HepG2 (cell line): ENCODE measurements at regions not wholly inside any gene's neighbourhood (a gene's known extent, or its start where the extent isn't known, plus 50 kb on each side); places are given as distances from the start of the nearest gene placed in this dataset.

ENCODE experiments used
- ATAC-seq: fragments of 200-7000 bp; cut with Tn5 transposase; 3 replicates; pipeline ENCODE4 v1.9.1; 2020; ENCODE audit warnings: mild to moderate bottlenecking, moderate library complexity
- BruUV-seq: library from RNA; stranded (reverse); fragments of 400-500 nt; replicated peaks from 2 replicates; lab custom pipeline; 2021; lab: Mats Ljungman, UMichigan
- CTCF ChIA-PET: fragments of 300-600 bp; formaldehyde crosslinking; extraction: SDS; loops from one replicate; lab custom pipeline; 2021; ENCODE audit warnings: low total read pairs, inconsistent platforms, low intra/inter-chr PET ratio; lab: Yijun Ruan, JAX
- POLR2A ChIA-PET: fragments of 350-600 bp; sonication (Branson Sonifier 250); formaldehyde crosslinking; loops from one replicate; lab custom pipeline; 2020; ENCODE audit warnings: antibody characterized with exemption, inconsistent platforms; lab: Yijun Ruan, JAX
- DNase-seq: peaks from one replicate; pipeline ENCODE4 v3.0.0-alpha.2; 2015; ENCODE audit warnings: low spot score
- FAIRE-seq: peaks from 3 replicates; lab custom pipeline; 2011; peaks lifted over from hg19 to GRCh38; lab: Jason Lieb, UNC
- H2AFZ ChIP-seq: one replicate; pipeline ENCODE4 v1.6.1; 2011; ENCODE audit warnings: low read length, inconsistent platforms
- H3K27ac ChIP-seq: fragments of 300-600 bp; 3 replicates; pipeline ENCODE4 v1.8.0; 2011; ENCODE audit warnings: mixed run types, mild to moderate bottlenecking, mixed read lengths, low read length, inconsistent platforms; ENCODE audit not compliant: insufficient read depth; ENCODE audit errors: extremely low read length
- H3K27me3 ChIP-seq, 2 experiments: fragments of 200-600 bp in 1 of 2; 2 replicates in 1 of 2; 3 replicates in 1 of 2; pipeline versions ENCODE4 v1.6.0 to v1.8.0; 2011; ENCODE audit warnings: low read length in 2 of 2, mild to moderate bottlenecking in 2 of 2, moderate library complexity in 2 of 2, inconsistent platforms in 1 of 2; ENCODE audit not compliant: insufficient read depth in 2 of 2, control insufficient read depth in 1 of 2
- H3K36me3 ChIP-seq, 2 experiments: fragments of 200-600 bp in 1 of 2; replicated peaks in 1 of 2; 2 replicates in 1 of 2; 3 replicates in 1 of 2; pipeline versions ENCODE4 v1.5.1 to v1.8.0; 2011; ENCODE audit warnings: low read length in 2 of 2, inconsistent platforms in 1 of 2; ENCODE audit not compliant: insufficient read depth in 2 of 2, control insufficient read depth in 1 of 2
- H3K4me1 ChIP-seq: 2 replicates; pipeline ENCODE4 v1.5.1; 2012; ENCODE audit warnings: low read length, inconsistent platforms; ENCODE audit not compliant: insufficient read depth
- H3K4me2 ChIP-seq: 2 replicates; pipeline ENCODE4 v1.6.0; 2011; ENCODE audit warnings: low read depth, low read length, inconsistent platforms
- H3K4me3 ChIP-seq, 3 experiments: fragments of 200-600 bp in 1 of 3; sonication (generic), shearing (Covaris generic) in 1 of 3; replicated peaks in 1 of 3; 2 replicates each; pipeline ENCODE4 v1.5.1; 2011 to 2016; ENCODE audit warnings: low read length in 3 of 3, inconsistent platforms in 2 of 3, low read depth in 2 of 3, mild to moderate bottlenecking in 2 of 3, control low read depth in 1 of 3, mixed read lengths in 1 of 3; ENCODE audit not compliant: insufficient read depth in 1 of 3
- H3K79me2 ChIP-seq: one replicate; pipeline ENCODE4 v1.6.1; 2011; ENCODE audit warnings: low read length, inconsistent platforms; ENCODE audit not compliant: insufficient read depth
- H3K9ac ChIP-seq: 2 replicates; pipeline ENCODE4 v1.6.0; 2011; ENCODE audit warnings: mild to moderate bottlenecking, low read depth, low read length, inconsistent platforms; ENCODE audit not compliant: insufficient read depth
- H3K9me3 ChIP-seq: 2 replicates; pipeline ENCODE4 v1.5.1; 2012; ENCODE audit warnings: mild to moderate bottlenecking, low read length
- H4K20me1 ChIP-seq: 2 replicates; pipeline ENCODE4 v1.6.0; 2011; ENCODE audit warnings: inconsistent platforms, mild to moderate bottlenecking, low read length, moderate library complexity; ENCODE audit not compliant: insufficient read depth
- BRD4 ChIP-seq: sonication (generic); formaldehyde crosslinking; IDR thresholded peaks from 2 replicates; pipeline ENCODE4 v1.4.0; 2020; ENCODE audit warnings: missing genetic modification reagents
- CBX1 ChIP-seq: IDR thresholded peaks from one replicate; pipeline ENCODE4 v1.6.1; 2016; ENCODE audit warnings: antibody characterized with exemption, low read depth
- HOXA5 ChIP-seq: sonication (generic); formaldehyde crosslinking; IDR thresholded peaks from 2 replicates; pipeline ENCODE4 v1.4.0; 2020; ENCODE audit warnings: missing genetic modification reagents
- KDM5A ChIP-seq: fragments of 200-600 bp; sonication (generic); IDR thresholded peaks from 2 replicates; pipeline ENCODE4 v1.7.0; 2018; ENCODE audit warnings: antibody characterized with exemption, mild to moderate bottlenecking, low read length, borderline replicate concordance
- PAF1 ChIP-seq: IDR thresholded peaks from 2 replicates; pipeline ENCODE4 v1.6.1; 2016; ENCODE audit warnings: missing genetic modification reagents, missing compliant biosample characterization
- SPEN ChIP-seq: sonication (generic); formaldehyde crosslinking; IDR thresholded peaks from 2 replicates; pipeline ENCODE4 v1.5.1; 2020; ENCODE audit warnings: low read depth, mild to moderate bottlenecking, missing genetic modification reagents
- TARDBP ChIP-seq: sonication (generic); formaldehyde crosslinking; IDR thresholded peaks from 2 replicates; pipeline ENCODE4 v1.8.0; 2022; ENCODE audit warnings: mild to moderate bottlenecking, missing genetic modification reagents
- TOPORS ChIP-seq: sonication (generic); formaldehyde crosslinking; IDR thresholded peaks from 2 replicates; pipeline ENCODE4 v1.8.0; 2023; ENCODE audit warnings: mild to moderate bottlenecking, missing genetic modification reagents
- in situ Hi-C: cut with HindIII; loops from 2 replicates; pipeline ENCODE4 v1.10.0; 2017; ENCODE audit warnings: low pct_unique_long_range_greater_than_20kb; ENCODE audit not compliant: extremely low pct_ligation_motif_present
- intact Hi-C: fragments of 100-400 bp; cut with micrococcal nuclease; formaldehyde crosslinking; loops from one replicate; pipeline ENCODE4 v1.10.0; 2022; ENCODE audit not compliant: unreplicated experiment
- TF ChIP-seq, protein P1 (sequence below): sonication (generic); formaldehyde crosslinking; IDR thresholded peaks from 2 replicates; pipeline ENCODE4 v1.4.0; 2020; ENCODE audit warnings: missing genetic modification reagents
- TF ChIP-seq, protein P2 (sequence below): sonication (generic); formaldehyde crosslinking; IDR thresholded peaks from 2 replicates; pipeline ENCODE4 v1.8.1; 2023; ENCODE audit warnings: mild to moderate bottlenecking, inconsistent platforms, moderate library complexity, missing genetic modification reagents, borderline replicate concordance

DNA sequence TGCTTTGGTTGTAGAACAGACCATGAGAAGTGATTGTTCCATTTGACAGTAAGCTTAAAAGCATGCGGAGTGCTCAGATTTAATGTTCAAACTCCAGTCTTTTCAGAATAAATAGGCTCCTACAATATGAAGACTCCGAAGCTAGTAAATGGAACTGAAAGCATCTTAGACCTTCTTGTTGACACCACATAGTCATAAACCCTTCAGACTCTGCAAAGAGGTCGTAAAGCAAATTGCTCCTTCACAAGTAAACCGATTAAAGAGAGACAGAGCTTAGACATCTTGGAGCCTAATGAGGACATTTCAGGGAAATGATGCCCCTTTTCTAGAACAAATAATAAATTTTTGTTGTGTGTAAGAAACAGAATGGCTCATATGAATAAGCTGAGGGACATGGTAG is 511.0 kb upstream of the RIOK2 start (continued):
- TF ChIP-seq, protein P1, sequence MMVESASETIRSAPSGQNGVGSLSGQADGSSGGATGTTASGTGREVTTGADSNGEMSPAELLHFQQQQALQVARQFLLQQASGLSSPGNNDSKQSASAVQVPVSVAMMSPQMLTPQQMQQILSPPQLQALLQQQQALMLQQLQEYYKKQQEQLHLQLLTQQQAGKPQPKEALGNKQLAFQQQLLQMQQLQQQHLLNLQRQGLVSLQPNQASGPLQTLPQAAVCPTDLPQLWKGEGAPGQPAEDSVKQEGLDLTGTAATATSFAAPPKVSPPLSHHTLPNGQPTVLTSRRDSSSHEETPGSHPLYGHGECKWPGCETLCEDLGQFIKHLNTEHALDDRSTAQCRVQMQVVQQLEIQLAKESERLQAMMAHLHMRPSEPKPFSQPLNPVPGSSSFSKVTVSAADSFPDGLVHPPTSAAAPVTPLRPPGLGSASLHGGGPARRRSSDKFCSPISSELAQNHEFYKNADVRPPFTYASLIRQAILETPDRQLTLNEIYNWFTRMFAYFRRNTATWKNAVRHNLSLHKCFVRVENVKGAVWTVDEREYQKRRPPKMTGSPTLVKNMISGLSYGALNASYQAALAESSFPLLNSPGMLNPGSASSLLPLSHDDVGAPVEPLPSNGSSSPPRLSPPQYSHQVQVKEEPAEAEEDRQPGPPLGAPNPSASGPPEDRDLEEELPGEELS (CRISPR knock-in tag): no peak
- no peak for TF ChIP-seq TOPORS
- TF ChIP-seq PAF1 (CRISPR knock-in tag): no peak
- no peak for TF ChIP-seq CBX1
- TF ChIP-seq, all 625 proteins: peak for 0

DNA sequence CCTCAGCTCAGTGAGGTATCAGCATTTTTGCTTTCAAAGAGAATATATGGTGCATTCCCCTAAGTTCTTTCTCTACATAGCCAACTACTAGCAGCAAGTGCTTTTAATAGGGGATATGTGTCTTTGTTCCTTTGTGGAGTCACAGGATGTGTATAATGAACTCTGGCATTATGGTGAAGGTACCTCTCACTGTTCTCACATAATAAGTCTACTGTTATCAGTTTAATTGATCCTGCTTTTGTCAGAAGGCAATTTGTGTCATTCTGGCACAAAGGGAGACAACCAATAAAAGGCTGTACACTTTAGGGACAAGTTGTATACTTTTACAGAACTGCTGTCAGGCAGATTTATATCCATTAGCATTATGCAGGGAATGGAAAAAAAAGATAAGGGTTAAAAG is 531.4 kb upstream of the RIOK2 start:
- no peak overlapping the region for H3K27ac ChIP-seq
- peaks cover 32% of the 10 kb centered on the region for H3K9me3 ChIP-seq
- CTCF ChIA-PET: no interaction called here
- in situ Hi-C loops (no loop called here), intact Hi-C loops (no loop called here)
- H2AFZ ChIP-seq: no peak overlapping the region
- no peaks in the 10 kb centered on the region for H3K4me1 ChIP-seq
- no TSS peak for BruUV-seq
- no peak for DNase-seq
- ATAC-seq: no peak
- H3K79me2 ChIP-seq: no peaks in the 10 kb centered on the region
- no peak overlapping the region for H3K4me3 ChIP-seq
- TF ChIP-seq SPEN (CRISPR knock-in tag) (no peak), BRD4 (CRISPR knock-in tag) (no peak), KDM5A (no peak), TARDBP (no peak), HOXA5 (CRISPR knock-in tag) (no peak)
- TF ChIP-seq, protein P2, sequence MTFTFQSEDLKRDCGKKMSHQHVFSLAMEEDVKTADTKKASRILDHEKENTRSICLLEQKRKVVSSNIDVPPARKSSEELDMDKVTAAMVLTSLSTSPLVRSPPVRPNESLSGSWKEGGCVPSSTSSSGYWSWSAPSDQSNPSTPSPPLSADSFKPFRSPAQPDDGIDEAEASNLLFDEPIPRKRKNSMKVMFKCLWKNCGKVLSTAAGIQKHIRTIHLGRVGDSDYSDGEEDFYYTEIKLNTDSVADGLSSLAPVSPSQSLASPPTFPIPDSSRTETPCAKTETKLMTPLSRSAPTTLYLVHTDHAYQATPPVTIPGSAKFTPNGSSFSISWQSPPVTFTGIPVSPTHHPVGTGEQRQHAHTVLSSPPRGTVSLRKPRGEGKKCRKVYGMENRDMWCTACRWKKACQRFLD (CRISPR knock-in tag): no peak
- POLR2A ChIA-PET: no interaction called here
- H4K20me1 ChIP-seq: no peaks in the 10 kb centered on the region
- no peak overlapping the region for H3K4me2 ChIP-seq
- no peaks in the 10 kb centered on the region for H3K36me3 ChIP-seq
- H3K9ac ChIP-seq: no peak overlapping the region
- no peak for FAIRE-seq
- no peaks in the 10 kb centered on the region for H3K27me3 ChIP-seq
